NAMALWA (cell line): ENCODE measurements at regions not wholly inside any gene's neighbourhood (a gene's known extent, or its start where the extent isn't known, plus 50 kb on each side); places are given as distances from the start of the nearest gene placed in this dataset.
A peak's percentile ranks its signal among the peaks of the same experiment; 100 is the strongest.

Source experiments
- DNase-seq: peaks from one replicate; pipeline ENCODE4 v3.0.0-alpha.2; 2015; ENCODE audit warnings: low spot score

DNA sequence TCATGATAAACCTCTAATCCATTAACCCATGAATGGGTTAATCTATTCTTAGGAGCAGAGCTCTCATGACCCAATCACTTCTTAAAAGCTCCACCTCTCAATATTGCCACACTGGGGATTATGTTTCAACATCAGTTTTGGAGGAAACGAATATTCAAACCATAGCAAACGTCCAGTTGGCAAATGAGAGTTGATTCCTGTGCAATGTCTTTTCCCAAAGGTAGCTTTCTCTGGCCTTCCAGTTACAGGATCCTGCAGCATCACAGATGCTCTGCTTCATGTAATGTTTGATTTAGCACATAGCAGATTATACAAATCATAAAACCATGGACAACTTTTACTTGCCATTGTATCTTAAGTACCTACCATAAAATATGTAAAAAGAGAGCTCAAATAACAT is 481.0 kb downstream of the TNS1 start:
- no peak for DNase-seq

DNA sequence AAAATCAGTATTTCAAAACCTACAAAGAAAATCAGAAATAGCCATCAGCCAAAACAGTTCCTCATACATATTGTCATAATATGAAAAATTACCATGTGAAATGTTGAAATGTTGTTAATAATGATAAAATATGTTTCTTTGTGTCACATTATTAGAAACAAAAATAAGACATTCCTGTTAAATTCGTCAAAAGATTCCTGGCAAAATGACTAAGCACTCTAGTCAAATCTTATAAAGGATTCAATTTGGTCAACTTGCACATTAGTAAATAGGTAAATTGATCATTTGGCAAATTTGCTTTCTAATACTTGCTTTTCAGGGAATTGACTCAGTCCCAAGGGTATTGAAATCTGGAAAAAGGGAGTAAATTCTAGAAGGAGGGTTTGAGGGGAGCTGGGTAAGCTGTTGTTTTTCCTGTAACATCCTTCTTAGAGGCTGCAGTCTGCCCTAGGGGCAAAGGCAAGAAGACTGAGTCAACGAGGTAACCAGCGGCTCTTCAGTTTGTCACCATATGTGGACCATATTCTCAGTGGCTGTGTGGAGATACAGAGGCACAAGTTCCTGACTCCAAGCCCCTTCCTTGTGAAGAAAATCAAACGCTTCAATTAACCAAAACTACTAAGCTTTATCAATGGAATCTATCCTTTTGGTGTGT is 482.3 kb downstream of the TNS1 start:
- no peak for DNase-seq

DNA sequence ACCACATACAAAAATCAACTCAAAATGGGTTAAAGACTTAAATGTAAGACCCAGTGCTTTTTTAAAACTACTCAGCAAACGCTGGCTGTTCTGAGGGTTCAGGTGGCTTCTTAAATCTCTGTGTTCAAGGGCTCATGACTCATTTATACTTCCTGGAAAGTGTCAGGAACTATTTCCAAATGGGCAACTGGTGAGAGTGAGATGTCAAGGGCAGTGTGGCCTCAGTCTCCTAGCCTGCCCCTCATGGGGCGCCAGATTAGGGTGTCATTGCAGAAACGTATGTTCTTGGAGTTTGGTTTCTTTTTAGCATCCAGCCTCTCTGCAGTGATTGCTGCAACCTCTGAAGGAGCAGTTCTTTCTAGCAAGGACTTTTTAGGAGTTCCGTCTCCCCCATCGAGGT is 485.4 kb downstream of the TNS1 start:
- no peak for DNase-seq

DNA sequence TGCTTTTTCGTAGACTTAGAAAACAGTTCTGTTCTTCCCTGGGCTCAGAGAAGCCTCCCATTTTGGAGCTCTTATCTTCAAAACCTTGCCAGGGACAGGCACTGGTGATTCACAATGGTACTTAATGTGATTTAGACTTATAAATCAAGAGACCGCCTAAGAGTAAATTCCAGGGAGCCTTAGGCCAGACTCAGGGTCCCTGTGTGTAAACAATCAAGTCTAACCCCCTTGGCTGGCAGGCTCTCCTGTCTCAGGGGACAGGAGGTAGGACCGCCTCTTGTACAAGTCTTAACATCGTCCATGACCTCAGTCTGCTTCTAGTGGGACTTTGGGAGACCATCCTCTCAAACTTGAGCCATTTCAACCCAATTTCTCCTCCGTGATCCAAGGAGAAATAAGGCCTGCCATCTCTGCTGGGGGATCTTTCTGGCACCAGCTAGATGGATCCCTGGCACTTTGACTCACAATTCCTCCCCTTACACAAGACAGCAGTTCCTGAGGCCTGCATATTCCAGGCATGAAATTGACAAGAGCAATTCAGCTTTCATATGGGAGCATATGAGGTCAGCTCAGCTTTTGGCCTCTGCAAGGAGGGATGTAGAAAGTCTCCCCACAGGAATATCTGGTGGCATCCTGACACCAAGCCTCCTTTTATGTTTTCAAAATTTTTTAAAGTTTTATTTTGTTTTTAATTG is 487.0 kb downstream of the TNS1 start:
- no peak for DNase-seq

DNA sequence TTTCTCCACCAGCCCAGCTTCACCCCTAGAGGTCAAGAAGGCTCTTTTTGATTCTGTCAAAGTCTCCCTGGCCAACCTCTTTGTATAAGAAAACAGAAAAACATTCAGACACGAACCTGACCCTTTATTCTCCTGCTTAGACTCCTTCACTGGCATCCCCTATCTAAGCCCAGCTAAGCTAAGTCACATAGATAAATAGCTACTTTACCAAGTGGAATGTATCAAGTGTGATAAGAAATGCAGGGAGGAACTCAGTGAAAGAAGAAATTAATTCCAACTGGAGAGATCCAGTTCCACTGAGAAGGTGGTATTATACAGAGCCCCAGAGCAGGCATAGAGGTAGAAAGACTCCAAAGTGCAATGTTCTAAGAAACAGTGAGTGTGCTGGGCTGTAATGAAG is 489.5 kb downstream of the TNS1 start:
- DNase-seq: no peak

DNA sequence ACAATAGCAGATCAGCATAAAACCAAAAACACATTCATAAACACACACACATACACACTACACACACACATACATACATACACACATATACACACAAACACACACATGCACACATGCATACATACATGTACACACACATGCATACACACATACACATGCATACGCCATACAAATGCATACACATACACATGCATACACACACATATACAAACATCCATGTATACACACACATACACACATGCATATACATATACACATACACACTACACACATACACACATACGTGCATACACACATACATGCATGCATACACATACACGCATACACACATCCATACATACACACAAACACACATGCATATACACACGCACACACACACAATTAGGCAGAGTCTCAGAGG is 490.1 kb downstream of the TNS1 start:
- DNase-seq: no peak

DNA sequence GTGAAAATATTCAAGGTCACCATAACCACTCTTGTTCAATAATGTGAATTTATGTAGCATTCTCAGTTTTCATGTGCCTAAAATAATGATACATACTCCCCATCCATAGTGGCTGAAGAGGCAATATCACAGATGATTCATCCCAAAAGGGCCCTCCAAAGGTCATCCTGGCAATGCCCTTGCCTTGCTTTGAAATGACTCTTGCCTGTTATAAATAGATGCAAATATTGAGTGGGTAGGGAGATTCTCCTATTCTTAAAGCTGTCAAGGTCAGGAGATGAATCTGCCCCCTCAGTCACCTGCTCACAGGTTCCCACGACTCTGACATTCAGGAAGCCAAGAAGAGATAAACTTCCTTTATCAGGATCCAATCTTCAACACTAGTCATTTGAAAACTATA is 490.5 kb downstream of the TNS1 start:
- no peak for DNase-seq

DNA sequence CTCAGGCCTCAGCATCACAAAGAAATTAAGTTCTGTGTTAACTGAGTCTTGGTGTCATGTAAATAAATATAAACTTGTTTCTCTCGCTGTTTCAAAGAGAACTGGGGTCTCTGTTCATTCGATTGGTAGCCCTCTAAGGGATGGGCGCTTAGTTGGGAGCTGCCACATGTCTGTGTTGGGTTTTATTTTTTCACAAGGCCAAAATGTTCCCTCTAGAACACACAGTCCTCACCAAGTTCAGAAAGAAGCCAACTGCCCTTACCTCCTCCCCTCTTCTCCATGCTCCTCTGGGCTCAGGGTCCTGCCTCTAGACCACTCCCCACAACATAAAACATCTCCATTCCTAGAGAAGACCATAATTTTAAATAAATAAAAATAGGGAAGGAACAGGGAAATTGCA is 490.9 kb downstream of the TNS1 start:
- no peak for DNase-seq

DNA sequence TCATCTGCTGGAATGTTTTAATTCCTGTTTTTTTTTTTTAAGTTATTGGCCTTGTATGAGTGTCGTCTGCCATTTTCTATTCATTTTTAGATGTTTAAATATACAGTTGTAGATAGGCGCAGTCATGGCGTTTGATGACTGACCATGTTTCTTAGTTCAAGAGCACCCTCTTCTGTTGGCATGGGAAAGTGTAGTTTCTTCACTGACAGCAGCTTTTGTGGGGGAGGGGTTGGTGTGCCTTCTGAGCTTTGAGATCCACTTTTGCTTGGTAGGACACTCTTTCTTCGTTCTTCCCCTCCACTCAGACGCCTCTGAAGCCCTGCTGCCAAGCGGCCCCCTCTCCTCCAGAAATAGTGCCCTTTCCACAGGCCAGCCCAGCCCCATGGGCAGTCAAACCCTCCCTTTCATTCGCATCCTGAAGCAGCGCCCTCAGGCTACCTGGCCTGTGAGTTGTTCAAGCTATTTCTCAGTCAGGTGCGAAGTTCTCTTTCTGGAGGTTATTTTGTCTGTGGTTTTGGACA is 492.0 kb downstream of the TNS1 start:
- peak; percentile 77 for DNase-seq

DNA sequence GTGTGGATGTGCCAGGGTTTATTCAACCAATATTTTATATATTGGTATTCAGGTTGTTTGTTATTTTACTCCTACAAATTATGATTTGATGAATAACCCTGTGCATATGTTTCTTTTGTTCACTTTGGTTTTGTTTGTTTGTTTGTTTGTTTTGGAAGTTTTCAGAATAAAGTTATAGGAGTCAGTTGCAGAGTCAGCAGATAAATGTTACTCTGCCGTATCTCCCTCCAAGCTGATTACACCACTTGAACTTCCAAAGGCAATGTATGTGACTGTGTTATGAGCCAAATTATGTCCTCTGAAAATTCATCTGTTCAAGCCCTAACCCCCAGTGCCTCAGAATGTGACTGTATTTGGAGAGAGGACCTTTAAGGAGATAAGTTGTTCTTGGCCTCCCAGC is 497.5 kb downstream of the TNS1 start:
- DNase-seq: no peak

DNA sequence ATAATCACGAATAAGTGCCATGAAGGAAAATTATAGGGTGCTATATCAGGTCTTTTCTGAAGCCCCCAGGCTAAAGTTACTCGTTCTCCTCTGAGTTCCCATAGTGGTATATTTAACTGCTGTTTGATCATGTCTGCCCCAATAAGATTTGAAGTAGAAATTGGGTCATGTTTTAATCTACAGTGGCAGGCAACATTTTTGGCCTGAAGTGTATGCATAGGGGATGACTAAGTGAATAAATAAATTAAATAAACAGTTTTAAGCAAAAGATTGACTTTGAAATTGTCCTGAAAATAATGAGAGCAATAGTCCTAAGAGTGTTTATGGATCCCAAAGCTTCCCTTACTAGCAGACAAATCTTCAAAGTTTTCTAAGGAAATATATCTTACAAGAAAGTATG is 500.9 kb downstream of the TNS1 start:
- no peak for DNase-seq

DNA sequence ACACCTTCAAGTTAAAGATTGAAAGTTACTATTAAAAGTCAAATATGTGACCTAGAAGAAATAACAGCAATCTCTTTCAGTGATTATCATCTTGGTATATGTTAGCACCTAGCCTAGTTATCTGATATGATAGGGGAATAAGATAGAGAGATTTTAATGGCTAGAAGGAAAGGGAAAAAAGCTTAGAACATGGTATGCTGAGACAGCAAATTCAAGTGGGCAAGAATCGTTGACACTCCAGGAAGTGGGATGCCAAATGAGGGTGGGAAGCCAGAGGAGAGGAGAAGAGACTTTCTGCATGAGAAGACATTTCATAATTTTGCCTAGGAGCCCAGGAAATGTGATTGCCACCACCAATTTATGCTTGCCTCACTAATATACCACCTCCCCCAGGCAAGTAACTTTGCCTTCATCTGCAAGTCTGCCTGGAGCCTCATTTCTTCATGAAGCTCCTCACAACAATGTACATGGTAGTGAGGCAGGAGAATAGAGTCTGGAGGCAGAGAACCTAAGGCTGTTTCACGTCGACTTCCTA is 504.9 kb downstream of the TNS1 start:
- DNase-seq: no peak

DNA sequence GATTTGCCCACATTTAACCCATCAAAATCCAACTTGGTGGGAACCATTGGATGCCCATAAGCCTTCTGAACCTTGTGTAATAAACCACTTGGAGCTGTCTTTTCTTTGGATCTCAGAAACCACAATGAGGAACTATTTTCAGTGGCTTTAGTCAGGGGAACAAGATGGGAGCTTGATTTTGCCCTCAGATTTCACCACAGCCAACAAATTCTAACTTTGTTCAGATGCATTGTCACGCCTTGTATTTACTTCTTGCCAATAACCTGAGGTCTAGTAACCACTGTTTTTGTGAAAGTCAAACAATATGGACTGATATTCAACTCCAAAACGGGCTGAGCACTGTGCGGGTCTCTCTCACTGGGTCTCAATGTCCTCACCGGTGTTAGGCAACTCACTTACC is 508.2 kb downstream of the TNS1 start:
- DNase-seq: no peak

DNA sequence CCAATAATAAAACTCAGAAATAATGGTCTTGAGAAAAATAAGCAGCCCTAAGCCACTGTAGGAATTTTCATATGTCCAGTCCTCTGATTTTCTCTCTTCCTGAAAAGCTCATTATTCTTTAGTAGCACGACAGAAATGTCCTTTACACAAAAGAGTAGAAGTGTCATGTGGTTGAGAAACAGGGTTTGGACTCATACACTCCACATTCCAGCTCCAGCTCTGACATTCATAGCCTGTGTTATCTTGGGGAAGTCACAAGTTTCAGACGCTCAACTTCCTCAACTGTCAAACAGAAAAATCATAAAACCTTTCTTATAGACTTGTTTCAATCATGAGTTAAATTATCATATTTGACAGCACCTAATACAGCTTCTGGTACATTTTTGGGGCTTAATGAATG is 511.5 kb downstream of the TNS1 start:
- DNase-seq: no peak

DNA sequence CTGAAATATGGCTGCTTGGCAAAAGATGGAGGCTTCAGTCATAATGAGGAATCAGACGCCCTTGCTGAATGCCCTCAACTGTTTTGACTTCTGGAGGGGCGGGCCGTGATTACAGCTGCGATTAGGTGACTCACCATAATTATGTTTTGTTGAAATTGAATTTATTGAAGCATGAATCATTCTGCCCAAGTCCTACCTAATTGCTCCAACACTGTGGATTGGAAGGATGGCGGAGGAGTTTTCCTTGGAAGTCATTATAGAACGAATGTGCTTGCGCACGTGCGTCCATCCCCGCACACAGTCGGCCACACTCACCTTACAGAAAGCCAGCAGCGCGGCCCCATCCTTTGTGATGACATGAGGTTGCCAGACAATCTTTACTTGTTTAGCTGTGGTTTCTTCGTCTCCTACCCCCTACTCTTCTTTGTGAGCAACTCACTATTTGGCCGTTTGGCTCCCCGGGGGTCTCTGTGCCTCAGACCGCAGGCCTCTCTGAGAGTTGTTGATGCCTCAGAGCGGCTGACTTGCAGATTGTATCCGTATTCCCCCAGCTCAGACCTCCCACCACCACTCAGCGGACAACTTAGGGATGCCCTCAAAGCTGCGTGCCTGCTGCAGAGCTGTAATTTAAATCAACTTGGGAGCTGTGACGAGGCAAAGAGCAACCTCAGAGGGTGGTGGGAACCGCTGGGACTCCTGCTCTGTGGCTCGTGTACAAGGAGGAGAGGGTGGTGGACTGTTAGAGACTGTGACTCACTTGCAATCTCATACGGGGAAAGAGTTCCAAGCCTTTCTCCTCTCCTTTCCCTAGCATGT is 513.4 kb downstream of the TNS1 start:
- no peak for DNase-seq

DNA sequence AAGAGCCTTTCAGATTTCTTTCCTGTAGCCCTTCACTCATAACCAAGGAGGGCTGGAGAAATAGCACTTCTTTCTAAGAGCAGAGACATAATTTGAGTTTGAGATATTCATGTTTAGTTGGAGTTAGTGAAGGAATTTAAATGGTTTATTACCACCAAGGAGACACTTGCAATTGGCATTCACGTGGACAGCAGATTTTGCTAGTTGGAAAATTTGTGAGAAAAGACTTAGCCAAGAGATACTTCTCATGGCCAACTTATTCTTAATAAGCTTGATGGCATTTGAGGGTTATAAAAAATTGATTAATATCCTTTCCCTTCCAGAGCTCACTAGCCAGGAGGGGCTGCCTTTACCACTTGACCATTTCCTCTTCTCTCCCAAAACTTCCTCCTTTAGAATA is 518.7 kb downstream of the TNS1 start:
- no peak for DNase-seq

DNA sequence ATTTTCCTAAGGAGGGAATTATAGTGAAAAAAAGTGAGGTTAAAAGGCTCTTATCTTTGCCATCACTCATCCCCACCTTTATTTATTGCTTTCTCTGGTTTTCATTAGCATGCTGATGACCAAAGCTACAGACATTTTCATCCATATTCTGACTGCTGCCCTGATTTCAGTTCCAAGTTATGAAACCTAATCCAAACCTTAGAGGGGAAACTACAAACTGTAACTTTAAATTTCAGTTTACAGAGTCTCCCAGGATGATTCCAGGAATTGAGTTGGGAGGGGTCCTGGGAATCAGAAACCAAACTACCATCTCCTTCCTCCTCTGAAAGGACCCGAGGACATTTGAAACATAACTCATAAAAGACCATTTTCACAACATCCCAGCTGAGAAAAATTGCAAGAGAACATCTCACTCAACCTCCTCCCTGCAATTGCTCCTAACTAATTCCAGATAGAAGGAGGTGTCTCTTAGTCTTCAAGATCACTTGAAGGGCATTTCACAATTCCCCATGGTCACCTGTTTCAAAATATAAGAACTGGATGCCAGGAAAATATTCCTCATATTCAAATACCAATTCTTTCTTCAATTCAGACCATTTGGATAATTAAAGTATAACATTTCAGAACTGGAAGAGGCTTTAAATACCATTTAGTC is 520.6 kb downstream of the TNS1 start:
- DNase-seq: no peak

DNA sequence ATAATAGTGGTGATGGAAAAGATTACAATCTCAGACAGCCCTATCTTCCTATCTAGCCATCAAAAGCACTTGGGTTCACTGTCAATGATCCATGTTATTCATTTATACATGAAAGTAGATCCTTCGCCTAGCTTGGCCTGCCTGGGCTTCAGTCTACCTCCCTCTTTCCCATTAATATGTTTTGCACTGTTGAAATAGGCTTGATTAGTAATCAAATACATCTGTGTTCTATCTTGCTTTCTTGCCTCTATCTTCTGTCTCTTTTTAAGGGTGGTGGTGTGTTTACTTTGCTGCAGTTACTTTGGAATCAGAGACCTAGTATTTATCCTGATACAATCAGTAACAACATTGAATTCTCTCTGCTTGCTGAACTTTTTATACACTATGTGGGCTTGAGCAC is 521.2 kb downstream of the TNS1 start:
- DNase-seq: no peak

DNA sequence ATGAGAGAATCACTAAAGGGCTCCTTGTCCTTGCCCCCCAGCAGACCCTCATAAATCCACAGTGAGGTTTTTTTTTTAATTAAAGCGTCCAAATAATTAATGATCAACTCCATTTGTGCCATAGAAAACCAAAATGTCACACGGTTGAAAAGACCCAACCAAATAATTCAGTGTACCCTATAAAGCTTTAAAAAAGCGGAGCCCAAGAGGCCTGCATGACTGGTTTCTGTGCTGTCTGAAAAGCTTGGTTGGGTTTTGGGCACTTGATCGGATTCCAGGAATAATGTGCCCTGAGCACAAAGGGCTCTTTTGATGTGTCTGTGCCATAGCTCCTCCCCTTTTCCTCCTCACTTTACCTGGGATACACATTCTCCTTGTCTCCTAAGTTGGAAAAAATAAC is 523.2 kb downstream of the TNS1 start:
- no peak for DNase-seq

DNA sequence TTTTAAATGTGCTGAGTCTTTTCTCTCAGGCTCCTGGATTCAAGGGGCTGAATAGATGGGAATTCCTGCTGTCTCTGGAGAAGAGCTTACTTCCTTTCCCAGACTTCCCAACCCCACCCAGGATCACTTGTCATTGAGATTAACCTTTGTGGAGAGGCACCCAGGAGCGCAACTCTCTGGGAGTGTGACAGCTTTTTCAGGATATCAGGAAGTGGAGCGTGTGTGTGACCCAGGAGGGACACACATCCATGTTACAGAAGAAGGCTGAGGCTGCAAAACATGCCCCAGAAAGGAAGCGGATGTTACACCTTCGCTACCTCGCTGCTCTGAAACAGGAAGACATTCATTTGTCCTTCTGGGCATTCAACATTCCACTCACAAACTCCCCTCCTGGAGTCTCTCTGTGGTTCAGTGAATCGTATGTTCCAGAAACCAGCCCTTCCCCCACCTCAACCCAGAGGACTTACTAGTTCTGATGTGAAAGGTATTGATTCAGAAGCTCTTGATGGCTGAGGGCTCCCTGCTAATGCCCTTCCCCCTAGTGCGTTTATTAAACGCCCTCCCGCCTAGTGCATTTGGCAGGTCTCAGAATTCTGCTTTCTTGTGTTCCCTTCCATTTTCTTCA is 523.9 kb downstream of the TNS1 start:
- DNase-seq: no peak

DNA sequence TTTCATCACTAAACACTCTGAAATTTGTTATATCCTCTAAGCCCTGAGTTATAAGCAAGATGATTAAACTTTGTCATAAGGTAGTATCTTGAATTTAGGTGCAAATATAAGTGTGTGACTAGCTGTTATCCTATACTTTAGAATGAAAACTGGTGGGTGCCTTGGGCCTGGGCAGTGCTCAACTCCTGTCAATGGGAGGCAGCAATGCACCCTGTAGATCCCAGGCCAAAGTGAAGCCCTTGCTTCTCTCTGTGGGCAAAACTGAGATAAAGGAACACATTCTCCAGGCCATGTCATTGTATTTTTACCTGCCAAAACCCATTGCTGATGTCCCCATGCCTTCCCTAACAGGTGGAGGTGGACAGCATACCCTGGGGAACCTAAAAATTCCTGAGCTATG is 525.2 kb downstream of the TNS1 start:
- DNase-seq: no peak

DNA sequence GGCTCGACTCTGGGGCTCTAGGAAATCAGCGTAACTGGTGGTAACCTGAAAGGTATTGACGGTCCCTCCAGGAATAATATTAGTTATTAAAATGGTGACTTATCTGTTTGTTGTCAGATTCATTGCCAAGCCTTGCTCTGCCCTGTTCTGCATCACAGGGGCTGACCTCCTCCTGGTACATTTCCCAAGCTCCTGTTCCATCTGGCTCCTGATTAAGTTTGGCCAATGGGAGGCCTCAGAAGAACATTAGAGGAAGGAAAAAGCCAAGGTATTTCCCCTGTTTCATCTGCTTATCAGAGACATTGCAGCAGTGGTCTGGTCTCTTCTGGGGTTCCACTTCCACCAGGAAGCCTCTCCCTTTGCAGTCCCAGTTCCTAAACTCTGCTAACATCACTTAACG is 527.0 kb downstream of the TNS1 start:
- no peak for DNase-seq
